CD4-positive, alpha-beta T cell (primary cell): ENCODE measurements at regions not wholly inside any gene's neighbourhood (a gene's known extent, or its start where the extent isn't known, plus 50 kb on each side); places are given as distances from the start of the nearest gene placed in this dataset.

ENCODE experiments used
- ATAC-seq: fragments of 200-7000 bp; cut with Tn5 transposase; one replicate; pipeline ENCODE4 v1.10.0; 2022; ENCODE audit warnings: mild to moderate bottlenecking; ENCODE audit not compliant: poor library complexity
- CTCF ChIA-PET: fragments of 350-600 bp; sonication (Branson Sonifier 250); formaldehyde crosslinking; loops from one replicate; lab custom pipeline; 2021; ENCODE audit warnings: antibody characterized with exemption, inconsistent platforms; lab: Charles Lee
- POLR2A ChIA-PET: fragments of 350-600 bp; sonication (Branson Sonifier 250); formaldehyde crosslinking; loops from one replicate; lab custom pipeline; 2021; ENCODE audit warnings: antibody characterized with exemption, inconsistent platforms; lab: Charles Lee
- DNase-seq, 14 experiments: peaks; one replicate each; pipeline ENCODE4 v3.0.0-alpha.2; 2013 to 2020; ENCODE audit warnings: mixed read lengths in 2 of 14
- H3K27ac ChIP-seq, 2 donors: one replicate each; pipeline versions ENCODE4 v1.5.1 to v1.7.0; 2013; ENCODE audit warnings: low read length in 2 of 2, low read depth in 1 of 2, mild to moderate bottlenecking in 1 of 2
- H3K27me3 ChIP-seq, 2 experiments: 1 replicate in 1 of 2; 2 replicates in 1 of 2; pipeline versions ENCODE4 v1.6.1 to v1.7.0; 2013; ENCODE audit warnings: low read length in 2 of 2, control low read depth in 1 of 2, mild to moderate bottlenecking in 1 of 2, moderate library complexity in 1 of 2; ENCODE audit not compliant: insufficient read depth in 2 of 2, control insufficient read depth in 1 of 2
- H3K36me3 ChIP-seq: one replicate; pipeline ENCODE4 v1.6.1; 2013; ENCODE audit warnings: low read length, control low read depth; ENCODE audit not compliant: insufficient read depth
- H3K4me1 ChIP-seq: one replicate; pipeline ENCODE4 v1.6.1; 2013; ENCODE audit warnings: low read length, control low read depth; ENCODE audit not compliant: insufficient read depth
- H3K4me3 ChIP-seq: one replicate; pipeline ENCODE4 v1.5.1; 2013; ENCODE audit warnings: mild to moderate bottlenecking, low read length, moderate library complexity
- H3K9me3 ChIP-seq, 2 experiments: 1 replicate in 1 of 2; 2 replicates in 1 of 2; pipeline versions ENCODE4 v1.6.1 to v1.7.0; 2013; ENCODE audit warnings: low read length in 2 of 2, mild to moderate bottlenecking in 2 of 2, control low read depth in 1 of 2, moderate library complexity in 1 of 2; ENCODE audit not compliant: control insufficient read depth in 1 of 2, insufficient read depth in 1 of 2
- H3K27ac Mint-ChIP-seq: one replicate; pipeline ENCODE4 v1.8.0; 2020; ENCODE audit warnings: mixed read lengths
- H3K27me3 Mint-ChIP-seq: one replicate; pipeline ENCODE4 v1.8.0; 2021; ENCODE audit warnings: mixed read lengths
- H3K36me3 Mint-ChIP-seq: one replicate; pipeline ENCODE4 v1.8.0; 2021; ENCODE audit warnings: low read depth, mixed read lengths
- H3K4me1 Mint-ChIP-seq: one replicate; pipeline ENCODE4 v1.8.0; 2021; ENCODE audit warnings: low read depth, mixed read lengths
- H3K4me3 Mint-ChIP-seq: one replicate; pipeline ENCODE4 v1.8.0; 2020; ENCODE audit warnings: mild to moderate bottlenecking, mixed read lengths
- H3K9me3 Mint-ChIP-seq: one replicate; pipeline ENCODE4 v1.8.0; 2020; ENCODE audit warnings: mixed read lengths
- CTCF ChIP-seq: fragments of 200-600 bp; IDR thresholded peaks from one replicate; pipeline ENCODE4 v1.8.0; 2022; ENCODE audit warnings: antibody characterized with exemption, mild to moderate bottlenecking
- intact Hi-C, 2 experiments: fragments of 100-400 bp; cut with DNase I in 1 of 2; cut with micrococcal nuclease in 1 of 2; formaldehyde crosslinking; loops; one replicate each; pipeline versions ENCODE4 v1.15.1 to v1.9.0; 2023 to 2025; cut with DNase I, micrococcal nuclease

- H3K4me1 Mint-ChIP-seq, result no peaks in the 10 kb centered on the region
- peak in 1 of 14 experiments; percentile 3 for DNase-seq
These were observed 189.5 kb upstream of the GSE1 start for GRCh38 chr16:85423631-85424030.

GRCh38 chr16:85424260-85425073, 188.7 kb upstream of the GSE1 start:
- Mint-ChIP-seq H3K9me3 (no peaks in the 10 kb centered on the region), H3K27me3 (no peaks in the 10 kb centered on the region), H3K4me1 (no peaks in the 10 kb centered on the region), H3K4me3 (no peak overlapping the region), H3K27ac (no peak overlapping the region), H3K36me3 (no peaks in the 10 kb centered on the region)
- Histone ChIP-seq H3K4me1 (peaks cover 9% of the 10 kb centered on the region), H3K27me3 (no peaks in the 10 kb centered on the region), H3K9me3 (peaks cover 0 to 4% of the 10 kb centered on the region in 2 experiments), H3K4me3 (no peak overlapping the region), H3K27ac (no peak overlapping the region), H3K36me3 (no peaks in the 10 kb centered on the region)
- CTCF ChIA-PET, result no interaction called here
- intact Hi-C loops, result no loop called here
- DNase-seq (peak in 1 of 14 experiments; percentile 2), ATAC-seq (no peak)
- no peak for TF ChIP-seq CTCF
- POLR2A ChIA-PET, result no interaction called here

More at GRCh38 chr16:85423631-85424030, 189.5 kb upstream of the GSE1 start:
- H3K27ac Mint-ChIP-seq, result no peak overlapping the region
- CTCF ChIA-PET, result no interaction called here
- Histone ChIP-seq H3K4me3 (no peak overlapping the region), H3K27me3 (no peaks in the 10 kb centered on the region), H3K9me3 (peaks cover 0 to 4% of the 10 kb centered on the region in 2 experiments), H3K4me1 (peaks cover 9% of the 10 kb centered on the region), H3K36me3 (no peaks in the 10 kb centered on the region), H3K27ac (no peak overlapping the region)
- no peaks in the 10 kb centered on the region for H3K36me3 Mint-ChIP-seq
- no peaks in the 10 kb centered on the region for H3K9me3 Mint-ChIP-seq
- ATAC-seq, result no peak
- H3K27me3 Mint-ChIP-seq, result no peaks in the 10 kb centered on the region
- intact Hi-C loops, result no loop called here
- POLR2A ChIA-PET, result no interaction called here
- TF ChIP-seq CTCF, result no peak
- H3K4me3 Mint-ChIP-seq, result no peak overlapping the region

GRCh38 chr16:85425074-85425662, 188.0 kb upstream of the GSE1 start:
- TF ChIP-seq CTCF, result no peak
- no peaks in the 10 kb centered on the region for H3K4me1 Mint-ChIP-seq
- no peaks in the 10 kb centered on the region for H3K36me3 Mint-ChIP-seq
- ChIA-PET CTCF (no interaction called here), POLR2A (no interaction called here)
- no peak overlapping the region for H3K4me3 Mint-ChIP-seq
- no peak overlapping the region for H3K27ac Mint-ChIP-seq
- no peaks in the 10 kb centered on the region for H3K27me3 Mint-ChIP-seq
- Histone ChIP-seq H3K4me1 (peaks cover 9% of the 10 kb centered on the region), H3K9me3 (peaks cover 0 to 4% of the 10 kb centered on the region in 2 experiments), H3K27me3 (no peaks in the 10 kb centered on the region), H3K36me3 (no peaks in the 10 kb centered on the region), H3K4me3 (no peak overlapping the region), H3K27ac (no peak overlapping the region)
- no peaks in the 10 kb centered on the region for H3K9me3 Mint-ChIP-seq
- ATAC-seq, result no peak
- intact Hi-C loops, result no loop called here
- DNase-seq, result peak in 1 of 14 experiments; percentile 2
